Glutamatergic neuron (in vitro differentiated cells): ENCODE measurements at regions not wholly inside any gene's neighbourhood (a gene's known extent, or its start where the extent isn't known, plus 50 kb on each side); places are given as distances from the start of the nearest gene placed in this dataset.

Experiments used
- DNase-seq: peaks from one replicate; pipeline ENCODE4 v3.0.0; 2022
- H3K27ac Mint-ChIP-seq: one replicate; pipeline ENCODE4 v1.8.0; 2020; ENCODE audit warnings: mild to moderate bottlenecking, mixed read lengths, inconsistent platforms; ENCODE audit not compliant: unreplicated experiment
- H3K27me3 Mint-ChIP-seq: one replicate; pipeline ENCODE4 v1.8.0; 2020; ENCODE audit warnings: mild to moderate bottlenecking, moderate library complexity, mixed read lengths, inconsistent platforms; ENCODE audit not compliant: unreplicated experiment
- H3K36me3 Mint-ChIP-seq: one replicate; pipeline ENCODE4 v1.8.0; 2020; ENCODE audit warnings: mild to moderate bottlenecking, mixed read lengths, inconsistent platforms; ENCODE audit not compliant: unreplicated experiment
- H3K4me1 Mint-ChIP-seq: one replicate; pipeline ENCODE4 v1.8.0; 2020; ENCODE audit warnings: mild to moderate bottlenecking, low read depth, mixed read lengths, inconsistent platforms; ENCODE audit not compliant: unreplicated experiment
- H3K4me3 Mint-ChIP-seq: one replicate; pipeline ENCODE4 v1.8.0; 2020; ENCODE audit warnings: mild to moderate bottlenecking, mixed read lengths, inconsistent platforms; ENCODE audit not compliant: unreplicated experiment
- H3K9me3 Mint-ChIP-seq: one replicate; pipeline ENCODE4 v1.8.0; 2020; ENCODE audit warnings: mild to moderate bottlenecking, moderate library complexity, mixed read lengths, inconsistent platforms; ENCODE audit not compliant: unreplicated experiment
- CTCF ChIP-seq: fragments of 200-600 bp; sonication (generic); IDR thresholded peaks from one replicate; pipeline ENCODE4 v1.5.0; 2021; ENCODE audit not compliant: partially characterized antibody, unreplicated experiment

DNA sequence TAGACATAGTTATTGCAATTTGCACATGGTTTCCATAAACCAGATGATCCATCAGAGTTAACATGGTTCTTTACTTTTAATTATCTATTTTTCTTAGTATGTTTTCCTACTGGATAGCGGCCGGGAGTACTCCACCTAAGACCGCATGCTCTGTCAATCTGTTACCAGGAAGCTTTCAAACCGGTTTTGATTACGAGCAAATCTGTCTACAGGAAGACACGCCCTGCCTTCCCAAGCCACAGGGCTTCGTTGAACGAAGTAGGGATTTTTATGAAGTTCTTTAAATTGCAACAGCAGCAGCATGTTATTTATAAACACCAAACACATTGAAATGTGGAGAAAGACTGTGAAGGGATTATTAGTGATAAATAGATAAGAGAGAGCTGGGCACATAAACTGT is 283.3 kb upstream of the ROBO2 start:
- no peaks in the 10 kb centered on the region for H3K27me3 Mint-ChIP-seq
- no peaks in the 10 kb centered on the region for H3K36me3 Mint-ChIP-seq
- H3K9me3 Mint-ChIP-seq: no peaks in the 10 kb centered on the region
- no peaks in the 10 kb centered on the region for H3K4me1 Mint-ChIP-seq
- H3K4me3 Mint-ChIP-seq: no peak overlapping the region
- no peak for TF ChIP-seq CTCF
- H3K27ac Mint-ChIP-seq: no peak overlapping the region
- DNase-seq: no peak

DNA sequence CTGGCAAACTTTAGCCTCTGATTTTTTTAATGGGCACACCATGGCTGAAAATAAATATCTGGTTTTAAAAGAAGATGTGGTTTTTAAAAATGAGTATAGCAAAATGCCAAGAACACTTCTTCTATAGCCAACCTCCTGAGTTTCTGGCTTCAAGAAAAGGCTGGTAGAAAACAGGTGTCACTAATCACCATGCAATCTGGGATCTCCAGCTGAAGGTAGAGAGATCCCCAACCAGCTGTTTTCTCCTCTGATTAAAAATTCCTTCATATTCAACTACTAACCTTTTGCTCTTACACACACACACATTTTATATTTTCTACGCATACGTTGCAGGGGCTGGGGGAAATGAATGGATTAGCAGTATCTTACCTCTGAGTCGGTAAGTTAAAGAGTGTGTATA is 279.6 kb upstream of the ROBO2 start:
- no peak overlapping the region for H3K4me3 Mint-ChIP-seq
- H3K36me3 Mint-ChIP-seq: no peaks in the 10 kb centered on the region
- no peaks in the 10 kb centered on the region for H3K27me3 Mint-ChIP-seq
- no peaks in the 10 kb centered on the region for H3K4me1 Mint-ChIP-seq
- no peak for DNase-seq
- no peaks in the 10 kb centered on the region for H3K9me3 Mint-ChIP-seq
- H3K27ac Mint-ChIP-seq: no peak overlapping the region
- no peak for TF ChIP-seq CTCF

GRCh38 chr3:76765511-76765910 is 274.4 kb upstream of the ROBO2 start:
- DNase-seq: no peak
- Mint-ChIP-seq H3K9me3 (no peaks in the 10 kb centered on the region), H3K27me3 (no peaks in the 10 kb centered on the region), H3K4me3 (no peak overlapping the region), H3K27ac (no peak overlapping the region), H3K36me3 (no peaks in the 10 kb centered on the region), H3K4me1 (no peaks in the 10 kb centered on the region)
- no peak for TF ChIP-seq CTCF

DNA sequence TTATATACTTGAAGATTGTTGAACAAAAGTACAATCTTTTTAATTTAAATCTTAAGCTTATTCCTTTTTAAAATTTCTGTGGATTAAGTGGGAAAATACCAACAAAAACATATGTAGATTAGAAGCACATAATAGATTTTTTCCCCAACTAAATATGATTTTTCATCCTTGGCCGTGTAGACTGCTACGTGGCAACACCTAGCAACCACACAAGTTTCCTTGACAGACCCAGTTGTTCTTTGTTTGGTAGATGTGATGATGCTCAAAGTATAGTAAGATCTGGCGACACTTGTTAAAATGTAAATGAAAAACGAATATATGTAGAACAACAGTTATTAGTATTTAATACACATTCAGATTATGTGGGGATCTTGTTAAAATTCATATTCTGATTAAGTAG is 271.0 kb upstream of the ROBO2 start:
- no peak for DNase-seq
- Mint-ChIP-seq H3K4me3 (no peak overlapping the region), H3K27me3 (no peaks in the 10 kb centered on the region), H3K4me1 (peaks cover under 1% of the 10 kb centered on the region), H3K36me3 (no peaks in the 10 kb centered on the region), H3K9me3 (no peaks in the 10 kb centered on the region), H3K27ac (no peak overlapping the region)
- TF ChIP-seq CTCF: no peak

DNA sequence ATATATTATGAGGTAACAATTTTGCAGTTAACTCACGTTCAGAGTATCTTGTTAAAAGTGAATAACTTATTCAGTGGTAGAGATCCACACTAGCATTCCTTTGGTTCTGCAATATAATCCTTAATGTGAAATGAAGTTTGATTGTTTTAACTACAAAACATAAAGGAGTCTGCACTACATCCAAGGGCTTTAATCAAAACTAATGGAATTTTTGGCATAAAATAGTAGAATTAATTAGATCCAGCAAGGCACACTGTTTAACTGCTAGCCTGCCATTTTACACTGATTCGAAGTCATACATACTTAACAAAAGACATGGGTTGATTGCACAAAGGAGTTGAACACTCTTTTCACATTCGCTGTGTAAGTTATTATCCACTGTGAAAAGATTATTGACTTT is 263.0 kb upstream of the ROBO2 start:
- Mint-ChIP-seq H3K9me3 (no peaks in the 10 kb centered on the region), H3K27me3 (no peaks in the 10 kb centered on the region), H3K36me3 (peaks cover 5% of the 10 kb centered on the region), H3K4me1 (peaks cover 1% of the 10 kb centered on the region), H3K27ac (no peak overlapping the region), H3K4me3 (no peak overlapping the region)
- no peak for TF ChIP-seq CTCF
- no peak for DNase-seq
